Natural killer cell (primary cell): ENCODE measurements at regions not wholly inside any gene's neighbourhood (a gene's known extent, or its start where the extent isn't known, plus 50 kb on each side); places are given as distances from the start of the nearest gene placed in this dataset.

Source experiments
- ATAC-seq, 3 donors: fragments of 150-1000 bp in 2 of 3; fragments of 200-7000 bp in 1 of 3; cut with Tn5 transposase; 1 replicate in 1 of 3; 2 replicates in 2 of 3; pipeline ENCODE4 v1.10.0; 2021; ENCODE audit warnings: mild to moderate bottlenecking in 2 of 3, moderate library complexity in 2 of 3
- DNase-seq, 2 donors: peaks; one replicate each; pipeline versions ENCODE4 v3.0.0 to v3.0.0-alpha.2; 2013 to 2021; ENCODE audit warnings: mixed read lengths in 1 of 2
- H3K27ac ChIP-seq: one replicate; pipeline ENCODE4 v1.5.1; 2013; ENCODE audit warnings: mild to moderate bottlenecking, low read length
- H3K27me3 ChIP-seq: one replicate; pipeline ENCODE4 v1.6.1; 2013; ENCODE audit warnings: low read length; ENCODE audit not compliant: control insufficient read depth, insufficient read depth
- H3K36me3 ChIP-seq: one replicate; pipeline ENCODE4 v1.6.1; 2013; ENCODE audit warnings: low read length; ENCODE audit not compliant: control insufficient read depth, insufficient read depth
- H3K4me1 ChIP-seq: one replicate; pipeline ENCODE4 v1.6.1; 2013; ENCODE audit warnings: low read length; ENCODE audit not compliant: control insufficient read depth, insufficient read depth
- H3K4me3 ChIP-seq: one replicate; pipeline ENCODE4 v1.5.1; 2013; ENCODE audit warnings: low read length
- H3K9me3 ChIP-seq: one replicate; pipeline ENCODE4 v1.6.1; 2013; ENCODE audit warnings: low read length; ENCODE audit not compliant: control insufficient read depth, insufficient read depth
- H3K27ac Mint-ChIP-seq, 2 donors: one replicate each; pipeline ENCODE4 v1.8.0; 2022; ENCODE audit warnings: mild to moderate bottlenecking in 2 of 2, mixed read lengths in 2 of 2, moderate library complexity in 1 of 2
- H3K27me3 Mint-ChIP-seq, 2 donors: one replicate each; pipeline ENCODE4 v1.8.0; 2022; ENCODE audit warnings: low read depth in 2 of 2, mixed read lengths in 2 of 2
- H3K36me3 Mint-ChIP-seq: one replicate; pipeline ENCODE4 v1.8.0; 2022; ENCODE audit warnings: mixed read lengths
- H3K4me1 Mint-ChIP-seq, 2 donors: one replicate each; pipeline ENCODE4 v1.8.0; 2022; ENCODE audit warnings: mixed read lengths in 2 of 2
- H3K4me3 Mint-ChIP-seq: one replicate; pipeline ENCODE4 v1.8.0; 2022; ENCODE audit warnings: mild to moderate bottlenecking, moderate library complexity, mixed read lengths
- H3K9me3 Mint-ChIP-seq, 2 donors: one replicate each; pipeline ENCODE4 v1.8.0; 2022; ENCODE audit warnings: mixed read lengths in 2 of 2
- CTCF ChIP-seq: fragments of 200-600 bp; IDR thresholded peaks from one replicate; pipeline ENCODE4 v1.8.0; 2022; ENCODE audit warnings: antibody characterized with exemption
- WGBS: methylation state at CpG from one replicate; pipeline ENCODE4 v1.1.7; 2013; ENCODE audit warnings: missing lambda C conversion rate; ENCODE audit not compliant: insufficient coverage; 5-methylcytosine and 5-hydroxymethylcytosine counted together
- intact Hi-C: fragments of 100-400 bp; cut with micrococcal nuclease; formaldehyde crosslinking; loops from one replicate; pipeline ENCODE4 v1.14.2; 2022

DNA sequence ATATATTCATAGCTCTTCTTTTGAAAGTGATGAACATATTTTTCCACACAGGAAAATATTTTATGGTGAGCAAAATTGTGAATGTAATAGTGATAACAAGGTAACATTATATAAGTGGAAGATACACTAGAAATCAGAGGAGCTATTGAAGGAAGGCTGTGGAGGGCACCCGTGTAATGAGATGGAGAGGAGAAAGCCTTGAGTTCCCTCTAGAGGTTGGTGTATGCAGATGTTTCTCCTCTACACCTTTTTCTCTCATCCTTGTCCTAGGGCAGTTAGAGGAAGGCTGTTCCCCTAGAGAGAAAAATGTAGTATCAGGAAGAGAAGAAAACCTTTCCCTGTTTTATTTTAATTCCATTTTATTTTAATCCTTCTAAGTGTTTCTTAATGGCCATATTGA, 54.6 kb upstream of the NRG3 start:
- TF ChIP-seq CTCF, result no peak
- no peak overlapping the region for H3K4me3 Mint-ChIP-seq
- no peaks in the 10 kb centered on the region for H3K27me3 Mint-ChIP-seq
- no peak overlapping the region for H3K27ac Mint-ChIP-seq
- intact Hi-C loops, result no loop called here
- no peaks in the 10 kb centered on the region for H3K9me3 ChIP-seq
- no peaks in the 10 kb centered on the region for H3K36me3 Mint-ChIP-seq
- H3K27ac ChIP-seq, result no peak overlapping the region
- no peaks in the 10 kb centered on the region for H3K4me1 ChIP-seq
- H3K27me3 ChIP-seq, result no peaks in the 10 kb centered on the region
- ATAC-seq, result no peak
- WGBS, result no CpG with 5 or more reads among the region's 1 CpG
- peak in 1 of 2 donors; percentile 33 for DNase-seq
- H3K4me3 ChIP-seq, result no peak overlapping the region
- peaks cover 4 to 11% of the 10 kb centered on the region in 2 donors for H3K9me3 Mint-ChIP-seq
- H3K36me3 ChIP-seq, result no peaks in the 10 kb centered on the region
- no peaks in the 10 kb centered on the region for H3K4me1 Mint-ChIP-seq
